CD4-positive, alpha-beta T cell treated with Interleukin-15 for 1 hour (primary cell): ENCODE measurements at regions not wholly inside any gene's neighbourhood (a gene's known extent, or its start where the extent isn't known, plus 50 kb on each side); places are given as distances from the start of the nearest gene placed in this dataset.
"Not testable (repeated sequence)": the region's sequence is repeated elsewhere in the genome, so short reads cannot be mapped to it uniquely, and the experiment has no call there.

Experiments used
- DNase-seq: peaks from one replicate; pipeline ENCODE4 v3.0.0-alpha.2; 2020

- no peak for DNase-seq
These were observed 1269.5 kb downstream of the RAPGEF2 start for GRCh38 chr4:160372390-160372789.

GRCh38 chr4:160373911-160374310, 1271.0 kb downstream of the RAPGEF2 start:
- no peak for DNase-seq

- no peak for DNase-seq
These were observed 1273.0 kb downstream of the RAPGEF2 start for GRCh38 chr4:160375772-160376452.

GRCh38 chr4:160386846-160387245, 1284.0 kb downstream of the RAPGEF2 start:
- no peak for DNase-seq

GRCh38 chr4:160399826-160400225, 1296.9 kb downstream of the RAPGEF2 start:
- DNase-seq = no peak

- DNase-seq = no peak
These were observed 1300.2 kb downstream of the RAPGEF2 start for GRCh38 chr4:160403081-160403480.

GRCh38 chr4:160406263-160406825, 1303.5 kb downstream of the RAPGEF2 start:
- no peak for DNase-seq

GRCh38 chr4:160414496-160414895, 1311.6 kb downstream of the RAPGEF2 start:
- no peak for DNase-seq

- no peak for DNase-seq
These were observed 1321.1 kb downstream of the RAPGEF2 start for GRCh38 chr4:160423879-160424451.

- DNase-seq = no peak
These were observed 1323.4 kb downstream of the RAPGEF2 start for GRCh38 chr4:160426233-160426632.

GRCh38 chr4:160450876-160451275, 1348.0 kb downstream of the RAPGEF2 start:
- DNase-seq = no peak

- not testable (repeated sequence) for DNase-seq
These were observed 1379.1 kb downstream of the RAPGEF2 start for GRCh38 chr4:160481696-160482690.

- DNase-seq = no peak
These were observed 1382.3 kb downstream of the RAPGEF2 start for GRCh38 chr4:160485071-160485687.

GRCh38 chr4:160492181-160492580, 1389.3 kb downstream of the RAPGEF2 start:
- DNase-seq = no peak

- DNase-seq = no peak
These were observed 1390.3 kb downstream of the RAPGEF2 start for GRCh38 chr4:160493206-160493605.

GRCh38 chr4:160495356-160495755, 1392.5 kb downstream of the RAPGEF2 start:
- DNase-seq = no peak

GRCh38 chr4:160498211-160498610, 1395.3 kb downstream of the RAPGEF2 start:
- no peak for DNase-seq

GRCh38 chr4:160505724-160506123, 1402.8 kb downstream of the RAPGEF2 start:
- DNase-seq = no peak

GRCh38 chr4:160510928-160511327, 1408.0 kb downstream of the RAPGEF2 start:
- no peak for DNase-seq

GRCh38 chr4:160514126-160514525, 1411.2 kb downstream of the RAPGEF2 start:
- no peak for DNase-seq

- no peak for DNase-seq
These were observed 1420.4 kb downstream of the RAPGEF2 start for GRCh38 chr4:160523231-160523630.

- DNase-seq = no peak
These were observed 1434.8 kb downstream of the RAPGEF2 start for GRCh38 chr4:160537681-160538080.

- no peak for DNase-seq
These were observed 1443.3 kb downstream of the RAPGEF2 start for GRCh38 chr4:160546201-160546600.
